Fibroblast of lung (primary cell): ENCODE measurements at regions not wholly inside any gene's neighbourhood (a gene's known extent, or its start where the extent isn't known, plus 50 kb on each side); places are given as distances from the start of the nearest gene placed in this dataset.
"Not testable (repeated sequence)": the region's sequence is repeated elsewhere in the genome, so short reads cannot be mapped to it uniquely, and the experiment has no call there.

Experiments used
- DNase-seq, 2 donors: peaks; one replicate each; pipeline versions ENCODE4 v3.0.0 to v3.0.0-alpha.2; 2010; ENCODE audit warnings: low read depth in 2 of 2
- H2AFZ ChIP-seq: 2 replicates; pipeline ENCODE4 v1.5.1; 2012; ENCODE audit warnings: low read length, control low read depth, inconsistent platforms
- H3K27ac ChIP-seq: 2 replicates; pipeline ENCODE4 v1.5.1; 2011; ENCODE audit warnings: low read length, control low read depth; ENCODE audit not compliant: insufficient read depth
- H3K27me3 ChIP-seq: 2 replicates; pipeline ENCODE4 v1.5.1; 2011; ENCODE audit warnings: mild to moderate bottlenecking, low read length; ENCODE audit not compliant: control insufficient read depth, insufficient read depth
- H3K36me3 ChIP-seq: 2 replicates; pipeline ENCODE4 v1.5.1; 2011; ENCODE audit warnings: low read length; ENCODE audit not compliant: control insufficient read depth, insufficient read depth
- H3K4me1 ChIP-seq: 2 replicates; pipeline ENCODE4 v1.5.1; 2011; ENCODE audit warnings: low read length; ENCODE audit not compliant: control insufficient read depth, insufficient read depth; ENCODE audit errors: extremely low read depth
- H3K4me2 ChIP-seq: 2 replicates; pipeline ENCODE4 v1.5.1; 2011; ENCODE audit warnings: low read length, control low read depth; ENCODE audit not compliant: insufficient read depth; ENCODE audit errors: extremely low read depth
- H3K4me3 ChIP-seq, 4 experiments: fragments of 200-600 bp in 1 of 4; sonication (generic) in 1 of 4; replicated peaks in 1 of 4; 2 replicates each; pipeline ENCODE4 v1.5.1; 2011 to 2016; ENCODE audit warnings: low read length in 4 of 4, low read depth in 3 of 4, mild to moderate bottlenecking in 3 of 4, control low read depth in 2 of 4, inconsistent platforms in 1 of 4, mixed read lengths in 1 of 4; ENCODE audit not compliant: insufficient read depth in 1 of 4; ENCODE audit errors: control extremely low read depth in 1 of 4
- H3K79me2 ChIP-seq: 2 replicates; pipeline ENCODE4 v1.5.1; 2012; ENCODE audit warnings: mild to moderate bottlenecking, low read length, inconsistent platforms; ENCODE audit not compliant: control insufficient read depth, insufficient read depth
- H3K9ac ChIP-seq: 2 replicates; pipeline ENCODE4 v1.5.1; 2011; ENCODE audit warnings: mild to moderate bottlenecking, low read length, control low read depth; ENCODE audit not compliant: insufficient read depth
- H3K9me3 ChIP-seq: 2 replicates; pipeline ENCODE4 v1.5.1; 2012; ENCODE audit warnings: low read depth, low read length; ENCODE audit not compliant: control insufficient read depth, insufficient read depth
- H4K20me1 ChIP-seq: 2 replicates; pipeline ENCODE4 v1.5.1; 2011; ENCODE audit warnings: low read length; ENCODE audit not compliant: control insufficient read depth, insufficient read depth; ENCODE audit errors: extremely low read depth
- EZH2 ChIP-seq: IDR thresholded peaks from 2 replicates; pipeline ENCODE4 v1.5.1; 2012; ENCODE audit warnings: low read length, control low read depth, mild to moderate bottlenecking; ENCODE audit errors: missing control alignments
- TF ChIP-seq, protein P1 (sequence below), 2 donors: IDR thresholded peaks in 1 of 2; conservative IDR thresholded peaks in 1 of 2; 1 replicate in 1 of 2; 2 replicates in 1 of 2; pipeline ENCODE4 v1.5.1; 2011 to 2012; ENCODE audit warnings: low read length in 2 of 2, control low read depth in 1 of 2, inconsistent platforms in 1 of 2, low read depth in 1 of 2, mild to moderate bottlenecking in 1 of 2

DNA sequence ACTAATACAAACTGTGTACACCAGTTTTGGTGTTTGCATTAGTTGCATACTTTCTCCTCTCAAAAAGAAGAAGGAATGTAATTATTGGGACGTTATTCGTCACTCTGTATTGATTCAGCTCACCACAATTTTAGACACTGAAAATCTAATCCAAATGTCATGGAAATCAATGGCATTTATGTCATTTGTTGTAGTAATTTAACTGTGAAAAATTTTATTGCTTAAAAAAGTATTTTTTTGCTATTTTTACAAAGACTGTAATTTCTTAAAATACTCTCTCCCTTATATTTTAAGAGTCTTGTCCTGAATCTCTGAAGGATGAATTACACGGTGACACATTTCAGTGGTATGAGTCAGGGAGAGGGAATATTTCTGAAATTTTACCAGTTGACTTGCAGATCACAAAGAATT lies 2117.6 kb downstream of the PCDH9 start:
- Histone ChIP-seq H3K36me3 (no peaks in the 10 kb centered on the region), H3K9me3 (no peaks in the 10 kb centered on the region), H3K4me3 (no peak overlapping the region), H3K9ac (no peak overlapping the region), H3K4me2 (no peak overlapping the region), H3K79me2 (no peaks in the 10 kb centered on the region), H3K27ac (no peak overlapping the region), H3K4me1 (no peaks in the 10 kb centered on the region), H4K20me1 (no peaks in the 10 kb centered on the region), H2AFZ (no peak overlapping the region), H3K27me3 (no peaks in the 10 kb centered on the region)
- peak in 1 of 2 donors; percentile 66 for DNase-seq
- TF ChIP-seq, protein P1, sequence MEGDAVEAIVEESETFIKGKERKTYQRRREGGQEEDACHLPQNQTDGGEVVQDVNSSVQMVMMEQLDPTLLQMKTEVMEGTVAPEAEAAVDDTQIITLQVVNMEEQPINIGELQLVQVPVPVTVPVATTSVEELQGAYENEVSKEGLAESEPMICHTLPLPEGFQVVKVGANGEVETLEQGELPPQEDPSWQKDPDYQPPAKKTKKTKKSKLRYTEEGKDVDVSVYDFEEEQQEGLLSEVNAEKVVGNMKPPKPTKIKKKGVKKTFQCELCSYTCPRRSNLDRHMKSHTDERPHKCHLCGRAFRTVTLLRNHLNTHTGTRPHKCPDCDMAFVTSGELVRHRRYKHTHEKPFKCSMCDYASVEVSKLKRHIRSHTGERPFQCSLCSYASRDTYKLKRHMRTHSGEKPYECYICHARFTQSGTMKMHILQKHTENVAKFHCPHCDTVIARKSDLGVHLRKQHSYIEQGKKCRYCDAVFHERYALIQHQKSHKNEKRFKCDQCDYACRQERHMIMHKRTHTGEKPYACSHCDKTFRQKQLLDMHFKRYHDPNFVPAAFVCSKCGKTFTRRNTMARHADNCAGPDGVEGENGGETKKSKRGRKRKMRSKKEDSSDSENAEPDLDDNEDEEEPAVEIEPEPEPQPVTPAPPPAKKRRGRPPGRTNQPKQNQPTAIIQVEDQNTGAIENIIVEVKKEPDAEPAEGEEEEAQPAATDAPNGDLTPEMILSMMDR (conservative IDR thresholded peaks at IDR 0.05 in 1 of 2, IDR thresholded peaks at IDR 0.05 in 1 of 2; ENCODE audit: low read depth in 1 of 2, low read length in 2 of 2), result no peak
- no peak for TF ChIP-seq EZH2

DNA sequence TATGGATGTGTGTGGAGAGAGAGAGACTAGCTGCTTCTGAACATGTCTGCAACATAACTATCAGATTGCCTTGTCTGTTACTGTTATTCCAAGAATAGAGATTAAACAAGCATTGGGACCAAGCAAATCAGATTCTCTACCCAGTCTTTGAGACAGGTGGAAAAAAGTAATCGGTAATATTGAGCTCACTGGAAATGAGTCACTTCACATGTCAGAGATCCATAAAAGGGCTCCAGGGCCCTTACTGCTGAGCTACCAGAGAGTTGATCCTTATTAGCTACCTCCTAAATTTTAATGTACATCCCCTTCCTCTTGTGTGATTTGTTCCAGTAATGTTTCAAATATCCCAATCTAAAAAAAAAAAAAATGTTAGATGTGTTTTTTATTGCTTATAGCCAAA lies 2118.0 kb downstream of the PCDH9 start:
- Histone ChIP-seq H3K27me3 (no peaks in the 10 kb centered on the region), H2AFZ (no peak overlapping the region), H3K79me2 (no peaks in the 10 kb centered on the region), H3K4me2 (no peak overlapping the region), H3K4me3 (no peak overlapping the region), H3K36me3 (no peaks in the 10 kb centered on the region), H3K27ac (no peak overlapping the region), H3K4me1 (no peaks in the 10 kb centered on the region), H4K20me1 (no peaks in the 10 kb centered on the region), H3K9ac (no peak overlapping the region), H3K9me3 (no peaks in the 10 kb centered on the region)
- TF ChIP-seq, protein P1 (conservative IDR thresholded peaks at IDR 0.05 in 1 of 2, IDR thresholded peaks at IDR 0.05 in 1 of 2; ENCODE audit: low read depth in 1 of 2, low read length in 2 of 2), result no peak
- TF ChIP-seq EZH2, result no peak
- DNase-seq, result peak in 1 of 2 donors; percentile 18

DNA sequence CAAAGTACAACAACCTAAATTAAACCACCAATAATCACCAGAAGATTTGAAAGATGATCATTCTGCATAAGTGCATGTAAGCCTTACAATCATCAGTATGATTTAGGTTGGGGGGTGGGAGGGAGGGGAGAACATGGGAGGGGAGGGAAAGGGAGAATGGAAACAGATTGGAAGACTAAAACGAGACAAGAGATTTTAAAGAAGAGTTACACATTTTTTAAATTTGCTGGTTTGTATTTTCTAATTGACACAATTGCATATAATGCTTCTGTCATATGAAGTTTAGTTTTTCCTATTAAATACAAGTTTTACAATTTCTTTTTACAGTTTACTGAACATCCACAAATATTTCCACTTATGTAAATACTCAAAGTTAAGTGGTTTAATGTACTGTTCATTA lies 2118.9 kb downstream of the PCDH9 start:
- Histone ChIP-seq H3K9me3 (no peaks in the 10 kb centered on the region), H3K79me2 (no peaks in the 10 kb centered on the region), H3K4me3 (no peak overlapping the region), H4K20me1 (no peaks in the 10 kb centered on the region), H2AFZ (no peak overlapping the region), H3K9ac (no peak overlapping the region), H3K27ac (no peak overlapping the region), H3K4me2 (no peak overlapping the region), H3K4me1 (no peaks in the 10 kb centered on the region), H3K36me3 (no peaks in the 10 kb centered on the region), H3K27me3 (no peaks in the 10 kb centered on the region)
- no peak for DNase-seq
- TF ChIP-seq, protein P1 (conservative IDR thresholded peaks at IDR 0.05 in 1 of 2, IDR thresholded peaks at IDR 0.05 in 1 of 2; ENCODE audit: low read depth in 1 of 2, low read length in 2 of 2), result no peak
- no peak for TF ChIP-seq EZH2

DNA sequence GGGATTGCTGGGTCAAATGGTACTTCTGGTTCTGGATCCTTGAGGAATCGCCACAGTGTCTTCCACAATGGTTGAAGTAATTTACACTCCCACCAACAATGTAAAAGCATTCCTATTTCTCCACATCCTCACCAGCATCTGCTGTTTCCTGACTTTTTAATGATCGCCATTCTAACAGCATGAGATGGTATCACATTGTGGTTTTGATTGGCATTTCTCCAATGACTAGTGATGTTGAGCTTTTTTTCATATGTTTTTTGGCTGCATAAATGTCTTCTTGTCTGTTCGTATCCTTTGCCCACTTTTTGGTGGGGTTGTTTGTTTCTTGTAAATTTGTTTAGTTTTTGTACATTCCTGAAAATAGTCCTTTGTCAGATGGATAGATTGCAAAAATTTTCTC lies 2125.7 kb downstream of the PCDH9 start:
- not testable (repeated sequence) for H3K4me1 ChIP-seq, H2AFZ ChIP-seq, H3K9ac ChIP-seq, H3K9me3 ChIP-seq, H3K36me3 ChIP-seq, H3K4me3 ChIP-seq, H3K27ac ChIP-seq, H4K20me1 ChIP-seq, H3K4me2 ChIP-seq, H3K79me2 ChIP-seq, H3K27me3 ChIP-seq
- peak in 1 of 2 donors; percentile 59 for DNase-seq
